ENCODE measurements at regions not wholly inside any gene's neighbourhood (a gene's known extent, or its start where the extent isn't known, plus 50 kb on each side); places are given as distances from the start of the nearest gene placed in this dataset.
"Not testable (repeated sequence)": the region's sequence is repeated elsewhere in the genome, so short reads cannot be mapped to it uniquely, and the experiment has no call there.

DNA sequence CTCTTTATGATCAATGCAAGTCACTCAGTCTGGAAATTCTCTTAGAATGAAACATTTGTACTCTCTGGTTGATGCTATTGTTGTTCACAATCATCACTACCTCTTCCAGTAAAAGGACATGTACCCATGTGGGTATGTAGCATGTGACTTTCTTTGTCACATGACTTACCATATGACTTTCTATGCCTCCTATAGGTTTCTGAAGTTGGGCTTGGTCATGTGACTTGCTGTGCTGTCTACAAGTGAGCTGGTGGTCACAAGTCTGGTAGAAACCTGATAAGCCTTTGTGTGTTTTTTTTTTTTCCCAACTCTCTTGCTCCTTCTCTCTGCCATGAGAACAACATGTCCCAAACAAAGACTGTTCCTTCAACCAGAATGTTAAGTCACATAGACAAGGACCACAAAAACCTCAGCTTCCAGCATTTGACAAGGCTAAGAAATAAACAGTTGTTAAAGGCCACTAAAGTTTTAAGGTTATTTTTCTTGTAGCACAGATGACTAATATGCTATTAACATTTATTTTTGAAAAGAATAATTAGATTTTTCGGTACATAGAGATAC lies 379.2 kb upstream of the SLC35B3 start:
- DNase-seq (ENCODE audit: missing footprints) (no peak), ATAC-seq (no peak)
- intact Hi-C loops (cut with DNase I), result no loop called here

DNA sequence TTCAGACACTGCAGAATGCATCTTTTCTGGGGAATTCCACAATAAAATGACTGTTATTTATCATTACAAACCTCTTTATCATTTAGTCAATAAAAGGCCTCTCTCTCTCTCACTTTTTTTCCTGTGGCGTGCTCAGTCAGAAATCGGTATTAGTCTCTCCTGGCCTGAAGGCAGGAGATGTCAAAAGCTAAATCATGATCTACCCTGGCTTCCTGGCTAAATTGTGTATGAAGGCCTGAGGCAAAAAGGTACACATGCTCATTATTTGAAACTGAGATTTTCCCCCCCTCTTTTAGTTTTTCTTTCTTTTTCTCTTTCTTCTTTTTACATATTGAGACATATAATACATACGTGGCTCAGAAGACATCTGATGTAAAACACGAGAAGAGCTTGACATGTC lies 375.0 kb upstream of the SLC35B3 start:
- intact Hi-C loops (cut with DNase I), result no loop called here
- DNase-seq (ENCODE audit: missing footprints) (no peak), ATAC-seq (no peak)

DNA sequence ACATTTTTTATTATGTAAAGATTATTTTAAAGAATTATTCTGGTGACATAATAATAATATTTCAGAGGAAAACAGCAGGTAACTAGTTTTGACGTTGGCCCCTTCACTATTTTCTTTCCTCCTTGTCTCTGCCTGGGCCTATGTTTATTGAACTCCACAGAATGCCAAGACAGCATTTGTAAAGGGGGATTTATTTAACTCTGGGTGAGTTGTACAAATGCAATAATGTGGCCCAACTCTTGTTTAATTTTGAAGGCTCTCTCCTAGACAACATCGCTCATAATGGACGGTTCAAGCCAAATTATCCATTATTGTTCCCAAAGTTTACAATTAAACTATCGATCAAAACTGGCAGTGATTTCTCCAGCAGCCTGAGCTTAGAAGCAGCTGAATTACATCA lies 374.3 kb upstream of the SLC35B3 start:
- ATAC-seq (no peak), DNase-seq (ENCODE audit: missing footprints) (no peak)
- intact Hi-C loops (cut with DNase I), result no loop called here

DNA sequence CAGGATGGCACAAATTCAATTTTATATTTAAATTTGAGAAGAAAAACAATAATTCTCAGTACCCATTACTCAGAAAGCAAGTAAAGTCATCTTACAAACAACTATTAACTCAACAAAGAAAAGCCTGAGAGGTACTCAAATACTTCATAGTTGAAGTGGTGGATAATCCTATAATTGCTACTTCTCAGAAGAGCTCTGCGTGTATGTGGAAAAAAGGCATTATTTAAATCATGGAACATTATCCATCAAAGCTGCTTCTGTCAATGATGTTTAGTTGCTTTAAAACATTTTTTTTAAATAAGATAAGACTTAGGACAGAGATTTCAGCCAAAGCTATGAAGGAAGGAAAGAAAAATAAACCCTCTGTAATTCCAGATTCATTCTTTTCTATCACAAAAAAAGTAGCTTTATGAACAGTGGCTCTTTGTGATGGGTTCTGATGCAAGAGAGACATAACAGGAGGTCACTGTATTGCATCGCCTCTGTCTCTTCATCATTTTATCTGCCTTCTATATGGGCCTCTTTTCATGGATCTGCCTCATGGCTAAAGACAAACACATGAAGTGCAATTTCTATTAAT lies 367.9 kb upstream of the SLC35B3 start:
- no peak for ATAC-seq
- intact Hi-C loops (cut with DNase I), result no loop called here
- DNase-seq (ENCODE audit: missing footprints), result no peak

DNA sequence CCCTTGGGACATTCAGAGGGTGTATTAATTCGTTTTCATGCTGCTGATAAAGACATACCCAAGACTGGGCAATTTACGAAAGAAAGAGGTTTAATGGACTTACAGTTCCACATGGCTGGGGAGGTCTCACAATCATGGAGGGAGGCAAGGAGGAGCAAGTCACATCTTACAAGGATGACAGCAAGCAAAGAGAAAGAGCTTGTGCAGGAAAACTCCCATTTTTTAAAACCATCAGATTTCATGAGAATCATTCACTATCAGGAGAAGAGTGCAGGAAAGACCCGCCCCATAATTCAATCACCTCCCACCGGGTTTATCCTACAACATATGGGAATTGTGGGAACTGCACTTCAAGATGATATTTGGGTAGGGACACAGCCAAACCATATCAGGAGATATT lies 367.1 kb upstream of the SLC35B3 start:
- ATAC-seq; DNase-seq (ENCODE audit: missing footprints); intact Hi-C loops (cut with DNase I): not testable (repeated sequence)

DNA sequence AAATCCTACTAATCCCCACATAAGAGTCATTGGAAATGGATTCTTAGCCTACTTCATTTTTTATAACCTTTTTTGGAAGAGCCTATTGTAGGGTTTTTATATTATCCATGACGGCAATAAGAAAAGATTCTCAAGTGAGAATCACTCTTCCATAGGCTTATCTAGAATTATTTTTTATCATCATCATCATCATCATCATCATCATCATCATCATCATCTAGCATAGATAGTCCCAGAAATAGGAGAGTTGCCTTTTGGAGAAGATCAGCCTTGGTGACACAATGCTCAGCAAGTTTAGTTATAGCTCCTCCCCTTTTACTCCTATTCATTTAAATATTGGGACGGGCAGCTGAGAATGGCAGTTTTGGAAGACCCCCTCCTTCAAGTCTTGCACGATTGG lies 359.1 kb upstream of the SLC35B3 start:
- intact Hi-C loops (cut with DNase I), result no loop called here
- ATAC-seq (no peak), DNase-seq (ENCODE audit: missing footprints) (no peak)

DNA sequence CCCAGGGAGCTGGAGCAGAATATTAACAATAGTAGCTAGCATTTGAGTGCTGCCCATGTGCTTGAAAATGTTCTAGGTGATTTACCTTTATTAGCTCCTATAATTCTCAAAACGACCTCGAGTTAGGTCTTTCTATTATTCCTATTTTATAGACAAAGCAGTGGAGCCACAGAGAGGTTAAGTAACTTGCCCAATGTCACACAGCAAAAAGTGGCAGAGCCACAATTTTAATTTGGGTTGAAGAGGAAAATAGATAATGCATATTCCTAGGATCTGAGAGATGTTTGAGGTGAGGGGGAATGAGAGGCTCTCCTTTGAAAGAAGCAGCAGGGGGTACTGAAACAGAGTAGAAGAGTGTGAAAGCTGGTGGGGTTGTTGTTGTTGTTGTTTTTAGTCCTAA lies 354.5 kb upstream of the SLC35B3 start:
- intact Hi-C loops (cut with DNase I), result no loop called here
- ATAC-seq, result no peak
- DNase-seq (ENCODE audit: missing footprints), result no peak

DNA sequence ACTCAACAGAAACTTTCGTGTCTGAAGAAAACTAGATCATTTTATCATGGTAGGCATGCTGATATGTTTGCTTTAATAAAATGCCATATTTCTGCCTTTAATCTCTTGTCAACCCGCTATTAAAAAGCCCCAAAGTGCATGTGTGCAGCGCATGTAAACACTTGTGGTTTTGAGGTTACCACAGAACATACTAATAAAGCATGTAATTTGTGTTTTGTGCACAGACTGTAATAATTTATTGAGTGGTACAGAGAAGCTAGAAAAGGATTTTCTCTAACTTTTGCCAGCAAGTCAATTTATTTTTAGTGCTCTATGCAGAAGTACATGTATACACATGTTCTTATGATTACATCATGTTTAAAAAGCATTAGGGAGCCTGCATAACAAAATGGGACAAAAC lies 349.9 kb upstream of the SLC35B3 start:
- ATAC-seq (no peak), DNase-seq (ENCODE audit: missing footprints) (no peak)

DNA sequence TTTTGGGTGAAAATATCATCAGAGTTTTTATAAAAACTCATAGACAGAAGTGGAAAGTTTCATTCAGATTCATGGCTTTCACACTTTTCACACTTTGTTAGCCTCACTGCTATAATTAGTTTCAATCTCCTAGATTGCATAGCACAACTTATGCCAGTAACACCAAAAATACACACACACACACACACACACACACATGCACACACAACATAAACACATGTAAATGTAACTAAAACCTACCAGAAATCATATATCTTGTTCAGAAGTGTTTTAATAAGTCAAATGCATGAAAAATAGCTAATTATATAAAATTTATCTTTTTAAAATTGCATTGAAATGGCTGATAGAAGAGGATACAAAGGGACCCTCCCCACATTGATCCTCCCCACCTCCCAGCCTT lies 347.8 kb upstream of the SLC35B3 start:
- intact Hi-C loops (cut with DNase I), result no loop called here
- DNase-seq (ENCODE audit: missing footprints), result no peak
- no peak for ATAC-seq

More for the DNA sequence above, 349.9 kb upstream of the SLC35B3 start:
- intact Hi-C loops (cut with DNase I), result no loop called here

DNA sequence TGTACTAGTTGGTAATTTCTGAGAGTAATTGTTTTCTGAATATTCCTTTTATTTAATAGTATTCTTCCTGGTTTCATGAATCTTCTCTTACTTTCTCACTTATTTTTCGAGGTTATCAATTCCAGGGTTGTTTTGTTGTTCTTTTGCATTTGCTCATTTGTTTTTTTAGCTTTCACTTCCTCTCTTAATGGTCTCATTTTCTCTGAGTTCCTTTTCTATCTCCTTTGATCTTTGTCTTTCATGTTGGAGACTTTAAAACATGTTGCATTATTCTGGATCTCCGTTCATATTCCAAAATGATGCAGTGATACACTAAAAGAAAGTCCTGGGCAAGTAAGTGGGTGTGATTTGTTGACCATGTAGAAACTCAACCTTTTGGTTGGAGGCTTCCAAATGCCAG lies 345.3 kb upstream of the SLC35B3 start:
- intact Hi-C loops (cut with DNase I), result no loop called here

DNA sequence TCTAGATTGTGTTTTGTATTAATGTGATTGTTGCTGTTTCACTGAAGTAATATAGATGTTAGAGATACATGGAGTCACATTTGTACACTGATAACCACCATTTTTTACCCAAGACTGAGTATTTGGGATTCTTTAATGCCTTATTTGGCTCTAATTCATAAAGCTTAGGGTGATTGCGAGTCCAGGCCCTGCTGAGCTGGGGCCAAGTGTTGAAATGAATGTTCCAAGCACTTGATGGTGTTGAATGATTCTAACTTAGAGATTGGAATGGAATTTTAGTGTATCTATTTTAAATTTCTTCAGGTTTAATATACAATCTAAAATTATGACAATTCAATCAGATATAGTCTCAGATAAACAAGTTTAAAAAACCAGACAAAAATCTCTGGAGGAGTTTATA lies 329.4 kb upstream of the SLC35B3 start:
- DNase-seq (ENCODE audit: missing footprints) (no peak), ATAC-seq (no peak)
- intact Hi-C loops (cut with DNase I), result loop anchor here (5.0 kb wide), 1 partner anchor 93 kb away; no protein-coding TSS in a partner anchor

More for the DNA sequence above, 345.3 kb upstream of the SLC35B3 start:
- no peak for DNase-seq (ENCODE audit: missing footprints)
- ATAC-seq, result no peak

DNA sequence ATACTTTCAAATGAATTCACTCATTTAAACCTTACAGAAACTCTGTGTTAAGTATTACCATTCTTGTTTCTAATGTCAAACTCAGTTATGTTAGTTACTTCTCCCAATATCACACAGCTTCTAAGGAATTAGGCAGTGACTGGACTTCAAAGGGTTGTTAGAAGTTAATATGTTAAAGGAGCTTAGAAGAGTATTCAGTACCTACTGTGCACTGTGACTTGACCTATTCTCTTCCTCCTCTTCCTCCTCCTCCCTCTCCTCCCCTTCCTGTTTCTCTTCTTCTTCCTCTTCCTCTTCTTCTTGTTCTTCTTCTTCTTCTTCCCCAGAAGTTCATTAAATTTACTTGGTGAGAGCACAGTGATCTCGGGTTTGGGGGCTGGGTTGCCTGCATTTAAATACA lies 325.6 kb upstream of the SLC35B3 start:
- DNase-seq (ENCODE audit: missing footprints), result no peak
- ATAC-seq, result no peak
- intact Hi-C loops (cut with DNase I), result loop anchor here (5.0 kb wide), 1 partner anchor 96 kb away; no protein-coding TSS in a partner anchor

DNA sequence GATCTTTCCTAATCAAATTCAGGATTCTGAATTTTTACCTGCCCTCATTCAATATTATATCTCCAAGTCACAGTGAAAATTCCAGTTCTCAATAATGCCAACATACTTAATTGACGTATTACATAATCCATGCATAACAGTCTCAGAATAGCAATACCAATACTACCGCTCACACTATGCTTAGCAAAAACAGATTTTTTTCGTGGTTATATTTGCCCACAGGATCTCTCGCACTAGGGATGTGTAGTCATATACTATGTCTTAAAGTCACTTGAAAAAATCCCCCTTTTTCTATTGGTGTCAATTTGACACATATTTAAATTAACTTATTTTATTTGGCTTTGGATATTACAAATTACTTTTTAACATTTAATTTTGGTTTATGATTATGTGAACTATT lies 323.1 kb upstream of the SLC35B3 start:
- DNase-seq (ENCODE audit: missing footprints), result no peak
- no peak for ATAC-seq
- intact Hi-C loops (cut with DNase I), result no loop called here

DNA sequence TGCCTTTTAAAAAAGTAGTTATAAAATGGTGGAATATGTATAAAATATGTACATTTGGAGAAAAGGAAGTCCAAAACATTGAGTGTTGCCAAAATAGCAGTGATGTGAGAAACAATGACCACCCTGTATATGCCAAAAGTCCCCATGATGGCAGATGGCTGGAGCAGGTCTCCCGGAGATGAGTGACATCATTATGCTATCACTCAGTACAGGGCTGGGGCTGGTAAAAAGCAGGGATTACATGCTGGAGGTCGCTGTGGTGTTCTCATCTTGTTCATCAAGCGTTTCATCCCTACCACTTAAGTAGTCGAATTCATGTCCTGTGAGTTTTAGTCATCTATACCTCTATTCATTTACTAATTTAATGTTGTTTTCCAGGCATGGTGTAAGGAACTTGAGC lies 315.3 kb upstream of the SLC35B3 start:
- DNase-seq (ENCODE audit: missing footprints) (no peak), ATAC-seq (no peak)
- intact Hi-C loops (cut with DNase I), result no loop called here

DNA sequence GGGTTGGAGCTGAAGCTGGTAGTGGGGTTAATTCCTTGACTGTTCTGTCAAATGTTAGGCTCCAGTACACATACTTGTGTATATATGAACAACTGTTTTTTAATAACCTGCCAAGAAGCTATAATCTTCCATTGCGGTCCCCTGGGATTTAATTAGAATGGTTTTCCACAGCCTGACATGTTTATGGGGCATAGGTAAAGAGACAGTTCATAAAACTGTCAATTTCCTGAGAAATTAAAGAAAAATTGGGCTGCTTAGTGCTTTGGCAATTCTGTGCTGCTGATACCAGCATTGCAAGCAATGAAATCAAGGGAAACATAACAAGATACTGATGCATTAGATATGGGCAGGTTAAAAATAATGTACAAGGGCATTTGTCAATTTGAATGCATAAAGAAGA lies 314.1 kb upstream of the SLC35B3 start:
- intact Hi-C loops (cut with DNase I), result no loop called here
- no peak for ATAC-seq
- no peak for DNase-seq (ENCODE audit: missing footprints)

DNA sequence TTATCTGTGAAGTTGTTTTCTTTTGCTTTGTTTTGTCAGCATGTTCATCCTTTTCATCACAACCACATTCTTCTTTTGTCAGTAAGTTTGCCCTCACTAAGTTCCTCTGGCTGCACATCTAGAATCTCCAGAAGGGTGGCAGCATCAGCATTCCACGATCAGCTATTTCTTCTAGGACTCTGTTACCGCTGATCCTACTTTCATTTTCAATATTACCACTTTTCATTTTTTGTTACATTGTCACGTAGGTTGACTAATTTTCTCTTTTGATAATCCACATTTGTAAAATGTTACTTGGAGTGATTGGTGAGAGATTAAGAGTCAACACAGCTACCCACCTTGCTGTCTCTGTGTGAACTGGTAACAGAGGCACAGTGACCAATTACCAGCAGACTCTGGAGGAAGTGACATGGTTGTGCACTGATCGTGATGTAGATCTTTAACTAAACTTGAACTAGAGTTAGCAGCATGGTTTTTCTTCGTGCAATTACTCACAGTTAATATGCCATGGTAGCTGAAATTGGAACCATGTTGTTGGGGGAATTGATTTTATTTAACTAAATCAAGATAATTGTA lies 307.9 kb upstream of the SLC35B3 start:
- ATAC-seq, result no peak
- intact Hi-C loops (cut with DNase I), result no loop called here
- no peak for DNase-seq (ENCODE audit: missing footprints)

DNA sequence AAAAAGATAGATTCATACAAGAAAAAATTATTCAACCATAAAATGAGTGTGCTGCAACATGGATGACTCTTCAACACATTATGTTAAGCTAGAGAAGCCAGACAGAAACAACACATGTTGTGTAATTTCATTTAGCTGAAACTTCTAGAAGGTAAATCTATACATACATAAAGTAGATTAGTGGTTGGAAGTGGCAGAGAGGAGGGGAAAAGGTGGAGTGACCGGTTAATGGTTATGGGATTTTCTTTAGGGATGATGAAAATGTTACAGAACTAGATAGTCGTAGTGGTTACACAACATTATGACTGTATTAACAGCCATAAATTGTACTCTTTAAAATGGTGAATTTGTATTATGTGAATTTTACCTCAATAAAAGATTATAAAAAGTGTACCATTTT lies 304.1 kb upstream of the SLC35B3 start:
- intact Hi-C loops (cut with DNase I), result no loop called here
- ATAC-seq, result no peak
- no peak for DNase-seq (ENCODE audit: missing footprints)

DNA sequence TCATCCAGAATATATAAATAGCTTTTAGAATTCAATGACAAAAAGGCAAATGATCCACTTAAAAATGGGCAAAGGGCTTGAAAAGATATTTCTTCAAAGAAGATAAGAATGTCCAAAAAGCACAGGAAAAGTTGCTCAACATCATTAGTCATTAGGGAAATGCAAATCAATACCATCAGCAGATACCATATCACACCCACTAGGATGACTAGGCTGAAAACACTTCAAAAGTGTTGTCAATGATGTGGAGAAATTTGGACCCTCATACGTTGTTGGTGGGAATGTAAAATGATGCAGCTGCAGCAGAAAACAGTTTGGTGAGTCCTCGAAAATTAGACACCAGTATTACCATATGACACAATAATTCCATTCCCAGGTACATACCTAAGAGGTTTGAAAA lies 303.6 kb upstream of the SLC35B3 start:
- ATAC-seq (no peak), DNase-seq (ENCODE audit: missing footprints) (no peak)
- intact Hi-C loops (cut with DNase I), result no loop called here

DNA sequence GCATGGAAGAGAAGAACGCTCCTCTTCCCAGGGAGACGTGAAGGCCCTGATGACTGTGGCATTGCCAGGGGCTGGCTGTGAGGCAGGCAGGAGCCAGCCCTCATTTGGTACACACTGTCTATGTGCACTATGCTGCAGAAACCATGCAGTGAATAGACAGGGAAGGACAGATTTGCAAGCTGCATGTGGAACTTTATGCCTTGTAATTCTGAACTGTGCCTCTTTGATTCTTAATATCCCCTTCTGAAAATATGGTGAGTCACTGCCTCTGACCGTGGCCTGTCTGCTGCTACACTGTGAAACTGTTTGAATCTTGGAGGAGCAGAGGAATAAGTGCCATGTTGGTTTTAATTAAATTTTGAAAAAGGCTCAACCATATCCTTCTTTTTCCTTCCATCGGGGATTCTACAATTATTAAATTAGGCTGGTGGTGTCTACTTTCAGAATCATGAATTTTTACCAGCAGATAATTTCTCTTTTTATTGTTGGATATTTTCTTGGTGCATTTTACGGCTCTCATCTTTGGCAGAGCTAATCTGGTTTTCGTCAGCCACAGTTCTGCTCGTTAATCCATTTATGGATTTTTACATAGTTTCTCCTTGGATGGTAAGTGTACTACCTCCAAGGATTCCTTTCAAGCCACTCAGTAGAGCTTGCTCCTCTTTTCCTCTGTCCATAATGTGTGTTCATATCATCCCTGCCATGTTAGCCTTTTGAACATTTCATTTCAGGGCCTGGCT lies 301.0 kb upstream of the SLC35B3 start:
- DNase-seq (ENCODE audit: missing footprints) (no peak), ATAC-seq (no peak)
- intact Hi-C loops (cut with DNase I), result no loop called here

DNA sequence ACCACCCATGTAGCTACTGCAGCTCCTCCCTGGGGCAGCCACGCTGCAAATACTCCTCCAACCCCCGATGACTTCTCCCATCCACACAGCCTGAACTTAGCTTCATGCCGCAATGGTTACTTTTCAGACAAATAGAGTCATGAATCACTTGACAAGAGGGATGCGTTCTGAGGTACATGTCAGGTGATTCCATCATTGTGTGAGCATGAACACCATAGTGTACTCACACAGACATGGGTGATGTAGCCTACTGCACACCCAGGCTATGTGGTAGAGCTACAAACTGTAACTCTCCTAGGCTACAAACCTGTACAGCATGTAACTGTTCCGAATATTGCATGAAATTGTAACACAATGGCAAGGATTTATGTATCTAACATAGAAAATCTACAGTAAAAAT lies 298.5 kb upstream of the SLC35B3 start:
- intact Hi-C loops (cut with DNase I), result no loop called here

More for the DNA sequence above, 298.5 kb upstream of the SLC35B3 start:
- ATAC-seq (no peak), DNase-seq (ENCODE audit: missing footprints) (no peak)

Data from Right ventricle myocardium inferior (tissue), 1 donor.